ENCODE measurements at regions not wholly inside any gene's neighbourhood (a gene's known extent, or its start where the extent isn't known, plus 50 kb on each side); places are given as distances from the start of the nearest gene placed in this dataset.

DNA sequence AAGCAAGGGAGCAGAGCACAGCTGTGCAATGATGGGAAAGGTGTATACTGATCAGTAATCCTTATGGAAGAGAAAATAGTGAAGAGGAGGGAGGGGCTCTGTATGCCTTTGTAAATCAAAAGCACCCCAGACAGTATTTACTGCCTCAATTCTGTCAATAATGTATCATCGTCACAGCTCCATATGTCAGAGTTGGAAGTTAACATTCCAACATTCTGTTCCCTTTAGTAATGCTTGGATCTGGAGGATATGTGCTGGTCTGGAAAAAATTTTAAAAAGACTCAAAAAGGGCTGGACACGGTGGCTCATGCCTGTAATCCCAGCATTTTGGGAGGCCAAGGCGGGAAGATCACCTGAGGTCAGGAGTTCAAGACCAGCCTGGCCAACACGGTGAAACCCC is 310.4 kb downstream of the ACTL7B start:
- TF ChIP-seq POLR2A (IDR thresholded peaks at IDR 0.05), result no peak
- TF ChIP-seq, protein P1, sequence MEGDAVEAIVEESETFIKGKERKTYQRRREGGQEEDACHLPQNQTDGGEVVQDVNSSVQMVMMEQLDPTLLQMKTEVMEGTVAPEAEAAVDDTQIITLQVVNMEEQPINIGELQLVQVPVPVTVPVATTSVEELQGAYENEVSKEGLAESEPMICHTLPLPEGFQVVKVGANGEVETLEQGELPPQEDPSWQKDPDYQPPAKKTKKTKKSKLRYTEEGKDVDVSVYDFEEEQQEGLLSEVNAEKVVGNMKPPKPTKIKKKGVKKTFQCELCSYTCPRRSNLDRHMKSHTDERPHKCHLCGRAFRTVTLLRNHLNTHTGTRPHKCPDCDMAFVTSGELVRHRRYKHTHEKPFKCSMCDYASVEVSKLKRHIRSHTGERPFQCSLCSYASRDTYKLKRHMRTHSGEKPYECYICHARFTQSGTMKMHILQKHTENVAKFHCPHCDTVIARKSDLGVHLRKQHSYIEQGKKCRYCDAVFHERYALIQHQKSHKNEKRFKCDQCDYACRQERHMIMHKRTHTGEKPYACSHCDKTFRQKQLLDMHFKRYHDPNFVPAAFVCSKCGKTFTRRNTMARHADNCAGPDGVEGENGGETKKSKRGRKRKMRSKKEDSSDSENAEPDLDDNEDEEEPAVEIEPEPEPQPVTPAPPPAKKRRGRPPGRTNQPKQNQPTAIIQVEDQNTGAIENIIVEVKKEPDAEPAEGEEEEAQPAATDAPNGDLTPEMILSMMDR (IDR thresholded peaks at IDR 0.05), result no peak
